Lung (tissue), 11 donors: ENCODE measurements at regions not wholly inside any gene's neighbourhood (a gene's known extent, or its start where the extent isn't known, plus 50 kb on each side); places are given as distances from the start of the nearest gene placed in this dataset.
A peak's percentile ranks its signal among the peaks of the same experiment; 100 is the strongest.

Source experiments
- ATAC-seq: fragments of 200-7000 bp; cut with Tn5 transposase; one replicate; pipeline ENCODE4 v1.9.1; 2020; ENCODE audit warnings: moderate number of reproducible peaks; ENCODE audit not compliant: insufficient read depth, low FRiP score
- DNase-seq, 3 donors: peaks; one replicate each; pipeline ENCODE4 v3.0.0-alpha.2; 2013 to 2017
- H3K27ac ChIP-seq, 2 donors: one replicate each; pipeline ENCODE4 v1.5.1; 2013; ENCODE audit warnings: mild to moderate bottlenecking in 2 of 2, moderate library complexity in 2 of 2, control low read depth in 1 of 2, inconsistent platforms in 1 of 2, low read depth in 1 of 2, low read length in 1 of 2
- H3K27me3 ChIP-seq, 3 donors: one replicate each; pipeline ENCODE4 v1.5.1; 2013; ENCODE audit warnings: low read length in 2 of 3; ENCODE audit not compliant: control insufficient read depth in 3 of 3, insufficient read depth in 3 of 3
- H3K36me3 ChIP-seq, 4 donors: one replicate each; pipeline ENCODE4 v1.5.1; 2013; ENCODE audit warnings: low read length in 4 of 4, mild to moderate bottlenecking in 1 of 4, moderate library complexity in 1 of 4; ENCODE audit not compliant: control insufficient read depth in 4 of 4, insufficient read depth in 4 of 4
- H3K4me1 ChIP-seq, 5 donors: one replicate each; pipeline ENCODE4 v1.5.1; 2013; ENCODE audit warnings: low read length in 5 of 5, mild to moderate bottlenecking in 2 of 5, moderate library complexity in 1 of 5; ENCODE audit not compliant: control insufficient read depth in 5 of 5, insufficient read depth in 5 of 5
- H3K4me3 ChIP-seq: one replicate; pipeline ENCODE4 v1.5.1; 2013; ENCODE audit warnings: mild to moderate bottlenecking, control low read depth, moderate library complexity
- H3K9ac ChIP-seq, 2 donors: one replicate each; pipeline ENCODE4 v1.5.1; 2013; ENCODE audit warnings: low read length in 2 of 2, control low read depth in 1 of 2; ENCODE audit not compliant: insufficient read depth in 1 of 2
- H3K9me3 ChIP-seq, 4 donors: one replicate each; pipeline ENCODE4 v1.5.1; 2013; ENCODE audit warnings: low read length in 3 of 4, mild to moderate bottlenecking in 1 of 4, moderate library complexity in 1 of 4; ENCODE audit not compliant: control insufficient read depth in 4 of 4, insufficient read depth in 3 of 4
- CTCF ChIP-seq: IDR thresholded peaks from 2 replicates; pipeline ENCODE4 v1.5.1; 2012; ENCODE audit warnings: mild to moderate bottlenecking; ENCODE audit errors: control extremely low read depth, extremely low read depth
- WGBS, 2 donors: extraction: QIAGEN DNeasy Blood & Tissue Kit; methylation state at CpG; one replicate each; pipeline ENCODE4 v1.1.7; 2013; 5-methylcytosine and 5-hydroxymethylcytosine counted together
- donor health status: control.
- donor health status: control.
- donor health status: Bipolar disorder and iron deficiency.
- donor health status: healthy.
- donor health status: DM: yes; HTN: yes; CAD: no.

GRCh38 chr12:11961686-11962085, 109.1 kb upstream of the BCL2L14 start:
- Histone ChIP-seq H3K27ac (no peak overlapping the region), H3K4me3 (no peak overlapping the region), H3K9me3 (peaks cover 0 to 4% (median 0%) of the 10 kb centered on the region in 4 donors), H3K27me3 (no peaks in the 10 kb centered on the region), H3K36me3 (no peaks in the 10 kb centered on the region), H3K9ac (no peak overlapping the region), H3K4me1 (peaks cover 0 to 5% (median 0%) of the 10 kb centered on the region in 5 donors)
- no peak for TF ChIP-seq CTCF
- 80 to 83% methylated on average over 5 of the region's 5 CpGs for WGBS, 2 donors
- peak in 2 of 3 donors; percentile 11 to 47 for DNase-seq
- no peak for ATAC-seq

DNA sequence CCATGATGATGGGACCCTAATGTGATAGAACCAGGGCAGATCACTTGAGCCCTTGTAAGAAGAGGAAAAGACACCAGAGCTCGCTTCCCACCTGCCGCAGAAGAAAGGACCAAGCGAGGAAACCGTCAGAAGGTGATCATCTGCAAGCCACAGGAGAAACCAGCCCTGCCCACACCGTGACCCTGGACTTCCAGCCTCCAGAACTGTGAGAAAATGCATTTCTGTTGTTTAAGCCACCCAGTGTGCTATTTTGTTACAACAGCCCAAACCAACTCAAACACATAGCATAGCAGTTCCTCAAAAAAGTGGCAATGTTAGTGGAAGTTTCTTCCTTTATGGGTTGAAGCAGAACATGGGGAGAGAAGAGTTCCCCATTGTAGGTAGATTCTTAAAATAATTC, 107.9 kb upstream of the BCL2L14 start:
- Histone ChIP-seq H3K4me1 (peaks cover 0 to 5% (median 0%) of the 10 kb centered on the region in 5 donors), H3K36me3 (no peaks in the 10 kb centered on the region), H3K27ac (no peak overlapping the region), H3K27me3 (no peaks in the 10 kb centered on the region), H3K4me3 (no peak overlapping the region), H3K9me3 (peaks cover 0 to 4% (median 0%) of the 10 kb centered on the region in 4 donors), H3K9ac (no peak overlapping the region)
- WGBS, 2 donors: 83 to 91% methylated on average over 5 of the region's 5 CpGs
- no peak for TF ChIP-seq CTCF
- no peak for ATAC-seq
- no peak for DNase-seq

DNA sequence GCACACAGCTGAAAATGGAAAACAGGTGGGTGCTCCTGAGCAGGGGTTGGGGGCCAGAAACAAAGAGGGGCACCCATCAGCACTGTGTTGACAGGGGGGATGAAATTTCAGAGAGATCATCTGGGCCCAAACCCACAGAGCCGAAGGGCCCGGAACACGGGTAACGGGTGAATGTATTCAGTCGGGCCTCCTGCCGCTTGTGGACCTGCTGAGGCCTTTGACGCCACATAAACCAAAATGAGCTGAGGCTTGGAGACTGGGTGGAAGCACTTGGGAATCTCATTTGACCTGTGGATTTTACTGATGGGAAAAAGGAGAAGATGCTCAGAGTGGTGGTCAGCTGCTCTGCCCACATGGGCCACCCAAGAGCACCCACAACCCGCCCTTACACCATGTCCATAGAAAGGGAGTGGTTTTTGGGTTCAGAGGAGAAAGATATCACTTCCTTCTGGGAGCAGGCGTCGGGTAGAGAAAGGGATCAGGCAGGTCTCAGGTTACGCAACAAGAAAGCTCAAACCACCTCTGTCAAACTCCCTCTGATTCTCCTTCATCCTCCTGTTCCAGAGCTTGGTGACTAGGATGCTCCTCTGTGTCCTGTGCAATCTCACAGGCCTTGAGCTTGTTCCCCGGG, 106.8 kb upstream of the BCL2L14 start:
- no peak for ATAC-seq
- peaks cover 0 to 5% (median 0%) of the 10 kb centered on the region in 5 donors for H3K4me1 ChIP-seq
- peaks cover 0 to 4% (median 0%) of the 10 kb centered on the region in 4 donors for H3K9me3 ChIP-seq
- H3K27me3 ChIP-seq: no peaks in the 10 kb centered on the region
- H3K9ac ChIP-seq: no peak overlapping the region
- no peak overlapping the region for H3K4me3 ChIP-seq
- no peak overlapping the region for H3K27ac ChIP-seq
- 83 to 90% methylated on average over 12 of the region's 12 CpGs for WGBS, 2 donors
- H3K36me3 ChIP-seq: no peaks in the 10 kb centered on the region
- no peak for TF ChIP-seq CTCF
- DNase-seq: no peak
